ENCODE measurements at regions not wholly inside any gene's neighbourhood (a gene's known extent, or its start where the extent isn't known, plus 50 kb on each side); places are given as distances from the start of the nearest gene placed in this dataset.

- DNase-seq (ENCODE audit: low read depth): no peak
- no peak for TF ChIP-seq CTCF (conservative IDR thresholded peaks at IDR 0.05; ENCODE audit: low read length)
- no peak overlapping the region for H3K4me3 ChIP-seq (ENCODE audit: low read length)
Measured at GRCh38 chr2:220166616-220167015, 539.2 kb downstream of the SLC4A3 start.

- DNase-seq (ENCODE audit: low read depth): no peak
- TF ChIP-seq CTCF (conservative IDR thresholded peaks at IDR 0.05; ENCODE audit: low read length): no peak
Measured at GRCh38 chr2:220167956-220168355, 540.5 kb downstream of the SLC4A3 start.

GRCh38 chr2:220168891-220169546 lies 541.6 kb downstream of the SLC4A3 start:
- DNase-seq (ENCODE audit: low read depth): no peak
- TF ChIP-seq CTCF (conservative IDR thresholded peaks at IDR 0.05; ENCODE audit: low read length): no peak
- H3K4me3 ChIP-seq (ENCODE audit: low read length): no peak overlapping the region

More at GRCh38 chr2:220167956-220168355, 540.5 kb downstream of the SLC4A3 start:
- H3K4me3 ChIP-seq (ENCODE audit: low read length): no peak overlapping the region

- no peak overlapping the region for H3K4me3 ChIP-seq (ENCODE audit: low read length)
- no peak for DNase-seq (ENCODE audit: low read depth)
- TF ChIP-seq CTCF (conservative IDR thresholded peaks at IDR 0.05; ENCODE audit: low read length): no peak
Measured at GRCh38 chr2:220174826-220175225, 547.4 kb downstream of the SLC4A3 start.

GRCh38 chr2:220175967-220176366 lies 548.5 kb downstream of the SLC4A3 start:
- TF ChIP-seq CTCF (conservative IDR thresholded peaks at IDR 0.05; ENCODE audit: low read length): no peak
- DNase-seq (ENCODE audit: low read depth): no peak
- H3K4me3 ChIP-seq (ENCODE audit: low read length): no peak overlapping the region

- DNase-seq (ENCODE audit: low read depth): no peak
- no peak overlapping the region for H3K4me3 ChIP-seq (ENCODE audit: low read length)
- no peak for TF ChIP-seq CTCF (conservative IDR thresholded peaks at IDR 0.05; ENCODE audit: low read length)
Measured at GRCh38 chr2:220178991-220179695, 551.7 kb downstream of the SLC4A3 start.

- no peak overlapping the region for H3K4me3 ChIP-seq (ENCODE audit: low read length)
- TF ChIP-seq CTCF (conservative IDR thresholded peaks at IDR 0.05; ENCODE audit: low read length): no peak
- no peak for DNase-seq (ENCODE audit: low read depth)
Measured at GRCh38 chr2:220181165-220181564, 553.7 kb downstream of the SLC4A3 start.

Data from AG10803 (cell line).